ENCODE measurements at regions not wholly inside any gene's neighbourhood (a gene's known extent, or its start where the extent isn't known, plus 50 kb on each side); places are given as distances from the start of the nearest gene placed in this dataset.

- TF ChIP-seq CTCF (IDR thresholded peaks at IDR 0.05): no peak
- no peak for TF ChIP-seq MAZ (IDR thresholded peaks at IDR 0.05; ENCODE audit: borderline replicate concordance, low read depth, low read length)
- TF ChIP-seq MAX (IDR thresholded peaks at IDR 0.05): no peak
- no peak for TF ChIP-seq NPAS2 (CRISPR knock-in tag; IDR thresholded peaks at IDR 0.05; ENCODE audit: borderline replicate concordance)
- TF ChIP-seq MYC (IDR thresholded peaks at IDR 0.05; ENCODE audit: borderline replicate concordance, low read length): no peak
- TF ChIP-seq POLR2A (IDR thresholded peaks at IDR 0.05; ENCODE audit: low read length): no peak
- TF ChIP-seq EP300 (IDR thresholded peaks at IDR 0.05): no peak
- TF ChIP-seq PHF8 (IDR thresholded peaks at IDR 0.05; ENCODE audit: borderline replicate concordance, low read depth): no peak
- TF ChIP-seq ZNF302 (CRISPR knock-in tag; IDR thresholded peaks at IDR 0.05): no peak
- TF ChIP-seq NR3C1 (IDR thresholded peaks at IDR 0.05): no peak
- TF ChIP-seq RCOR1 (IDR thresholded peaks at IDR 0.05; ENCODE audit: low read depth, low read length): no peak
- no peak for TF ChIP-seq E2F6 (IDR thresholded peaks at IDR 0.05; ENCODE audit: borderline replicate concordance, low read depth)
- no peak for TF ChIP-seq EHMT2 (IDR thresholded peaks at IDR 0.05; ENCODE audit: low read depth)
- no peak for TF ChIP-seq POLR2AphosphoS2 (conservative IDR thresholded peaks at IDR 0.05; ENCODE audit: low read length)
These were observed 550.0 kb upstream of the DIPK2B start for GRCh38 chrX:45750639-45751038.
